Lower leg skin (tissue), 3 donors: ENCODE measurements at regions not wholly inside any gene's neighbourhood (a gene's known extent, or its start where the extent isn't known, plus 50 kb on each side); places are given as distances from the start of the nearest gene placed in this dataset.

ENCODE experiments used
- CTCF ChIP-seq, 3 donors: fragments of 450-650 bp; IDR thresholded peaks; one replicate each; pipeline ENCODE4 v1.5.1; 2016; ENCODE audit warnings: antibody characterized with exemption in 3 of 3, mild to moderate bottlenecking in 3 of 3, moderate library complexity in 2 of 3
- POLR2A ChIP-seq, 2 donors: fragments of 450-650 bp; IDR thresholded peaks; one replicate each; pipeline ENCODE4 v1.6.1; 2016 to 2017; ENCODE audit warnings: antibody characterized with exemption in 2 of 2, mild to moderate bottlenecking in 1 of 2, moderate library complexity in 1 of 2

- TF ChIP-seq CTCF (IDR thresholded peaks at IDR 0.05), result no peak
- TF ChIP-seq POLR2A (IDR thresholded peaks at IDR 0.05), result no peak
These were observed 177.7 kb upstream of the PRSS1 start for GRCh38 chr7:142571581-142571980.
